GM21723 (cell line): ENCODE measurements at regions not wholly inside any gene's neighbourhood (a gene's known extent, or its start where the extent isn't known, plus 50 kb on each side); places are given as distances from the start of the nearest gene placed in this dataset.

Experiments used
- ATAC-seq: cut with Tn5 transposase; IDR thresholded peaks from one replicate; pipeline ENCODE4 v1.9.1; 2021; ENCODE audit warnings: mild to moderate bottlenecking, moderate library complexity; ENCODE audit not compliant: unreplicated experiment

DNA sequence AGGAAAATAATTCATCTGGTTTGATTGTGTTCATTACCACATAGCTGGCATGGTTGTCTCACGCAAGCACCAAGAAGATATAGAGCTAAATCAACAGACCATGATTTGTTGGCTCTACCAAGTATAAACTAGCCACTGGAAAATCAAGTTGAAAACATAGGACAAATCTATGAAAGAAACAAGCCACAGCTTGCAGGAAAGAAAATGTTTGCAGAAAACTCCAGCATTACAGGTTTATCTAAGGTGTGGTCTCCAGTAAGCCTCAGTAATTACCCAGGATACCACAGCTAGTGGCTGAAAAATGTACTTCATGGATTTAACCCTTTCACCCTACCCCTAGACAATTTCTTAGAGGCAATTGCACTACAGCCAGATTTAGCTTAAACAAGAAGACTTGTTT lies 340.6 kb downstream of the SOX2 start:
- no peak for ATAC-seq

DNA sequence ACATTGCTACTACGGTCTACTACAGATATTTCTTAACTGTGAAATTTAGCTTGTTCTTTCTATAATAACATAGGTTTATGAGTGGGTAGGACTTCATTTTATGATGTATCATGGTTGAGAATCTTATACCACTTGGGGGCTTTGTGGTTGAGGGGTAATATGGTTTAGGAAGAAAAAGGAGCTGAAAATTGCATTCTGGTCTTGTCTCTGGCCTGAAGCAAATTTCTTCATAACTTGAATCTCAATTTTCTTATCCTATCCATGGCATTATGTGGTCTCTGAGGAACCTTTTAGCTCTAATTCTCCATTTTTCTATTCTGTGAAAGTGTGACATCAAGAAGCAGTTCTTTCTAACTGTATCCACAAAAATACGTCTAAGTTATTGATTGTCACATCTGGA lies 341.0 kb downstream of the SOX2 start:
- ATAC-seq = no peak

DNA sequence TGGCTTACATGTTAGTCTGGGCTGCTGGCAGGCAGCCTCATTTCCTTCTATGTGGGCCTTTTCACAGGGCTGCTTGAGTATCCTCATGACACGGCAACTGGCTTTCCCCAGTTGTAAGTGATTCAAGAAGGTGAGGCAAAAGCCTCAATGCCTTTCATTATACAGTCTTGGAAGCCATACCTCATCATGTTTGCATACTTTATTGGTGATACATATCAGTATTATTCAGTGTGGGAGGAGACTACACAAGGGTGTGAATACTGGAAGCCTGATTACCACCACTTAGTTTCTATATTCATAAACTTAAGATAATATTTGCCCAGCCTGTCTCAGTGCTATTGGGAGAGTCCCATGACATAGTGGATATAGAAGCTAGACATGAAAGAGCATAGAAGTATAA lies 346.8 kb downstream of the SOX2 start:
- ATAC-seq = no peak

DNA sequence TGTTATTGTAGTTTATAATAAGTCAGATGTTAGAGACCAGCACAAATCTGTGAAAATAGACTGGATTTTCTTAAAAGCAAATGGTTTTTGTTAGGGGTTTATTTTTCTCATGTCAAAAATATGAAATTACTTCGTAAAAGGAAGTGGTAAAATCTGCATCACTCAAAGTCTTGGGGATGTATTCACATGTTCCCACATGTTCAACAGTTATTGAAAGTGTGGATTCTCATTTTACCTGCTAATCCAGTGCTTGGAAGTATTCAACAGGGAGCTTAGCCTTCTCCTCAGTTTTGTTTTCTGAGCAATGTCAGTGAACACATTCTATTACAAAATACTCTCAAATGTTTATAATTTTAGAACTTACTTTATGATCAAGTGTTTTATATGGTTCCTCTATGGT lies 352.0 kb downstream of the SOX2 start:
- no peak for ATAC-seq

DNA sequence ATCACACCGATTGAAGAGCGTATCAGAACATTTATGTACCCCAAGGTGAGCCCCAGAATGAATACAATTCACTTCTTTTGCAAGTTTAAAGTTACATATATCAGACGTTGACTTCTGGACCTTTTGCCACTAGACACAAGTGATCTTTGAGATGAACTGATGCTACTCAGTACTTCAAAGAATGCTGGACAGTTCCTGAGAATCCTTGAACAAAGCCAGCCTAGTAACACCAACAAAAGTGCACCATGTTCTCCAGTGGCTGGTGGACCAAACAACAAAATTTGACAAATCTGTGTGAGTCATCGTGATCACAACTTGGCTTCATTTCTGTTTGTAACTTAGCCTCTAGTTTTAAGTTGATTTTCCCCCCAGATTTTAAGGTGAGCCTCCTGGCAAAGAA lies 355.7 kb downstream of the SOX2 start:
- ATAC-seq = no peak

DNA sequence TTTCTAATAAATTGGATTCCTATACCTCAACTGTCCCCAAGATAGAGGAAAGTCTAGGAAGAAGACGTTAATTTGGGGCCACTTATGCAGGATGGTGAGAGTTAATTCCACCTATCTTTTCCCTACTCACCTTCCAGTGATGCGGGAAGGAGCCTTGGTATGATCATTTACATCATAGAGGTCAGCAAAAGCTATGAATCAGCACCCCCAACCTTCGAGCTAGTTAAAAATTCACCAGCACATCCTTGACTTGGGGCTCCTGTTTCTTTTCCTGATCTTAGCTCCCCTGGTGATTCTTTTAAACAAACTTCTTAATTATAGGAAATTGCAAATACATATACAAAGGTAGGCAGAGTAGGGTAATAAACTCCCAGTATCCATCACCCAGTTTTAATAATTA lies 366.6 kb downstream of the SOX2 start:
- ATAC-seq = no peak

DNA sequence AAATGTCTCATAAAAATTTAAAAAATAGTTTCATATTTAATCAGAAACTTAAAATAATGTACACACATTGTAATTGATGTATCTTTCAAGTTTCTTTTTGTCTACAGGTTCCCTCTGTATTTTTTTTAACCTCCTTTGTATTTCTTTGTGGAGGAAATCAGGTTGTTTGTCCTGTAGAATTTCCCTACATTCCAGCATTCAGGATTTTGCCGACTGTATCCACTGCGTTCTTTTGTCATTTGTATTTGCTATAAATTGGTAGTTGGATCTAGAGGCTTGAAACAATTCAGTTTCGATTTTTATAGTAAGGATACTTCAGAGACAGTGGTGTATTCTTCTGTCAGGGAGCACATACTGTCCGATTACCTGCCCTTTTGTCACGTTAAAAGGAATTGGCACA lies 367.2 kb downstream of the SOX2 start:
- ATAC-seq = no peak

DNA sequence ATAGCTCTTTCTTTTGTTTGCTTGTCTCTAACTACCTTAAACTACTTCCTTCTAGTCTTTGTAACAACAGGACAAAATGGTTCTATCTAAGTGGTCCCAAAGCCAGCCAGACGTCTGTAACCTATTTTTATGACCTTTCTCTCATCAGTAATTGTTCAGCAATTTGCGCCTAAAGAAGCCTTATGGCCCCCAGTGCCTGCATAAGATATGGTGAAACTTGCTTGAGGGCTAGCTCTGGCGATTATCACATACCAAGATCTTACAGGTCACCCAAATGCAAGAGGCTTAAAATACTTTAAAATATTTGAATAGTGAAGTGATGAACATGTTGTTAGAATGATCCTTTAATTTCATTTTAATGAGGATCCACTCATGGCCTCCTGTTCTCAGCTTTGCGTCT lies 369.4 kb downstream of the SOX2 start:
- no peak for ATAC-seq

DNA sequence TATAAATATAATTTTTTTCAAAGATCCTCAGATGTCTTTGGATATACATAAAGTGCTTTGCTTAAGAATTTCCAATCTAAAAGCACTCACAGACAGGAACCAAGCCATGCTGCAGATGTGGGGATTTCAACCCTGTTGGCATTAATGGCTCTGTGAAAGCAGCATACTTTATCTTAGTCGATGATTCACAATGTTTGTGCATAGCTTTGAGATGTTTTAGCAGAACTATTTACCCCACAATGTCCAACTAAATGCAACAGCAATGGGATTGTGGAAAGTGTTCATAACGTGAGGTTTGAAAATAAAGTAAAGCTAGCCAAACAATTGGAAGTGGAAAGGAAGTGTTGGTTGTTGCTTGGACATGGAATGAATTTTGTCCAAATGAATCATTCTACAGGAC lies 371.4 kb downstream of the SOX2 start:
- ATAC-seq = no peak

DNA sequence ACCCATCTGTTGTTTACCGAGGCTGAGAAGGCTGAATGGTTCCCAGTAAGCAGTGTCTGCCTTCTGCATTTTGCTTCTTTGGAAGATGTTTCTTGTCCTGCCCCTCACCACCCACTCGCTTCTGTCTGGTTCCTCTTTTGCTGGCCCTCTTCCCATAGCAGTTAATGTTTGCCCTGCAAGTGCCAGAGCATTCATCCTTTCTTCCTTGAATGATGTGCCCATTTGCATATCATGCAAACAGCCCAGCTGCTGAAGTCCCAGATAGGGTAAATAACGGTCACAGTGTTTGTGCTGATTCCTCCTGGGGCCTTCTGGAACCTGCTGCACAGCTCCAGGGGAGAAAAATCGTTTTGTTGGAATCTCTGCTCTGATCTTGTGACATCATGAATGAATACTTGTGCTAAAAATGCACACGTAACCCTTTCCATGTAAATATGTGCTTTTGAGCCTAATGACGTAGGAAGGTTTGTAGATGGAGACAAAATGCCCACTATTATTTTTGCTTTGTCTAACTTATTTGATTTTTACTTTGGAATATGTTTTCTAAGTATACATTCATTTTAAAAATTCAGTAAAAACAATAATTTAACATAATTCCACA lies 381.0 kb downstream of the SOX2 start:
- ATAC-seq = peak; percentile 59

DNA sequence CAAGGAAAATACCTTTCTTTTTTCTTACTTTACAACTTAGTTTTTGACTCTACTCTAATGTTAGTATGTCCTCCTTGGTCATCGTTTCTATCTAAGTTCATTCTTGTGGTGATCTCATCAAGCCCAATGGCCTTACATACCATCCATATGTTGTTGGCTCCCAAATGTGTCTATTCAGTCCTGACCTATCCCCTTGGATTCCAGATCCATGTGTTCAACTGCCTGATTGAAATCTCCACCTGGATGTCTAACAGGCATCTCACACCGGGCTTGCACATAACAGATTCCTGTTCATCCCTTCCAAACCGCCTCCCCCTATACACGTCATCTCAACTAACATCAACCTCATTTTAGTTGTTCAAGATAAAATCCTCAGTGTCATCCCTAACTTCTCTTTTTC lies 382.6 kb downstream of the SOX2 start:
- no peak for ATAC-seq

DNA sequence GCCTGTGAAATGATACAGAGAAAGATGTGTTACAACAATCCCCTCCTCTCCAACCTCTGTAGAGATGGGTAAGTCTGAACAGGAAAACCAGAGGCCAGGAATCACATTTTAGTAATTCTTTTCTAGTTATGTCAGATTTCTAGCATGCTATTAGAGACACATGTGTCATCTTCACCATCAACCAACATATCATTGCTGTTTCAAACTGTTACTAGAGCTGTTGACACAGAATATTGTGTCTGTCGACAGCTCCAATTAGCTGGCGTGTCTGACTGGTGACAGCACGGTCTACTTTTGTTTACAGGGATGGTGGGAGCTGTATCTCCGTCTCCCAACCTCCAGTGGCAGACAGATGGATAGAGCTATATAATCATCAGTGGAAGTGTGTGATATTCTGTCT lies 393.2 kb downstream of the SOX2 start:
- no peak for ATAC-seq

DNA sequence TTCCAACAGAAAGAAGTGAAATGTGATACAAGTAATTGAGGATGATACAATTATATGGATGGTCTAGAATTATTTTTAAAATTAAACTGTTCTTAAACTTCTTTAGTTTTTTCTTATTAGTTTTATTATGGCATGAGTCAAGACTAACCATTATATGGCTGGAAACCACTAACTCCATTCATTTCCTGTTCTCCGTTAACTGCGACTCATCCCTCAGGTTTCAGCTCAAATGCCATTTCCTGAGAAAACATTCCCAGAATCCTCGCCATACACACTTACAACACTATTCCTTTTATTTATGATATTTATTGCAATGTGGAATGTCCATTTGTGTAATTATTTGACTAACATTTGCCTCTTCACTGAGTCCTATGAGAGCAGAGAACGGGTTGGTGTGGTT lies 394.1 kb downstream of the SOX2 start:
- ATAC-seq = no peak

DNA sequence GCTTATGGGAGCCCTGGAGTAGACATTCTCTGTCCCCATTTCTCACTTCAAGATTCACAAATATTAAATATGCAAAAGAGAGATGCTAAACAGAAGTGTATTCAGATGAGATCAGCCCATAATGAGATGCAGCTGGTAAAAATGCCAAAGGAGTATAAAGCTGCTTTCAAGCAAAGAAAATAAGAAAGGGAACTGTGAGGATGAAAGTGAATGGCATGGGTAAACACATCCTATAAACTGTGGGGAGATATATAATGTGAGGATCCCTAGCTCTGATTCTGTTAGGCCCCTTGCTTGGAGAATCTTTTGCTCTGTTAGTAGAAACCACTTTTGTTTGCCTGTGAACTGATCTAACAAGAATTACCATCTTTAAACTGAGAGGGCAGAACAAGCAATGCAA lies 396.6 kb downstream of the SOX2 start:
- no peak for ATAC-seq

DNA sequence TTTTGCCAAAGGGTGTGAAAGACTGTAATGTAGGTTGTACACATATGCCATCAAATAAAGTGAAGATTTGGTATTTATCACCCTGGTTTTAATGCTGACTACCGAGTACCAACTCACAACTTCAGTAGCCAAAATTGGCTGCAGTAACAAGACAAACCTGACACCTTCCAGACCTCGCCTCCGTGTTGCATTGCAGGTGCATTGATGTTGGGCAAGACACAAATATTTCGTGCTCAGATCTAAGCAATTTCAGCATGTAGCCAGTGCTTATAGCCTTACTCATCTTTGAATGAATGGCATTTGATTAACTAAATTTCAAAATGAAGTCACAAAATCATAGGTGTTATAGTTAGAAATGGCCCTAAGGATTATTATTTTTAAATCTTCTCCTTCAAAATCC lies 400.2 kb downstream of the SOX2 start:
- no peak for ATAC-seq

DNA sequence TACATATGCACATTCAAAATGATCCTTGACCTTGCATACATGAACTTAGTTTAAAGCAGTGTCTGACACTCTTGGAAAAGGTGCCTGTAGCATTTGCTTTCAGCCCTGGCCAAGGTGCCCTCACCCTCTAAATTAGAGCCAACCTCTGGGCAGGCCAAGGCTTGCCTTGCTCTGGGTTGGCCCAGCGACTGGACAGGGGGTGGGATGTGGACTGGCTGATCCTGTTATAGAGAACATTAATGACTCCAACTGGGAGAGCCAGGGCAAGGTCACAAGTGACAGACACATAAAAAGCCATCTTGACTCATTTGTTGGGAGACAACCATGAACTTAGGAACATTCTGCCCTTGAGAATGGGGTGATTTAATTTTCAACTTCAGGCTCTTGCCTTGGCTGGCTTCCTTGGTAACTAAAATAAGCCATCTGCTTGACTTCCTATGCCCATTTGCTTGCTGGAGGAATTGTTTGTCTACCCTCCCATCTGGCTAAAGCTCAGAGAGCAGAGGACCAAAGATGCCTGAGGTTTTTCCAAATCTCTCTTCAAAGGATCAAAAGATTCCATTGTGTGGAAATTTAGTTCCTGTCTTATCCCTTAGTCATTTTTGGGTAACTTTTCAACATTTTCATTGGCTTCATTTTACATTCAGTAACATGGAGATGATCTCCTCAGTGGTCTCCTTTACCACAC lies 403.7 kb downstream of the SOX2 start:
- no peak for ATAC-seq

DNA sequence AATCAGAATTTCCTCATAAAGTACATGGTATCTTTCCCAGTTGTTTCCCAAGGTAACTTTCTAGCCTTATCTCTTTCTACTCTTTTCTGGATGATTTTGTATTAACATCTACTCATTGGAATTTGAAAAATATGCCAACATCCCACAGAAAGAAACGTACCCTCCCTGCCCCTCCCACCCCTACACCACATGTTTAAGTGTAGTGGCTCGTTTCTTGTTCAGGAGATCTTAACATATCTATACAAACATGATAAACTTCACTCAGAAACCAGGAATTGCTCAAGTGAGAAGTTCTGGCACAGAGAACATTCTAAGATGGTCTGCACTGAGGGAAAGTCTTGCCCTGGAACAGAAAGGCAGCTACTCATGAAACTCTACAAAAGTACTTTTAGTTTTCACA lies 404.7 kb downstream of the SOX2 start:
- no peak for ATAC-seq

DNA sequence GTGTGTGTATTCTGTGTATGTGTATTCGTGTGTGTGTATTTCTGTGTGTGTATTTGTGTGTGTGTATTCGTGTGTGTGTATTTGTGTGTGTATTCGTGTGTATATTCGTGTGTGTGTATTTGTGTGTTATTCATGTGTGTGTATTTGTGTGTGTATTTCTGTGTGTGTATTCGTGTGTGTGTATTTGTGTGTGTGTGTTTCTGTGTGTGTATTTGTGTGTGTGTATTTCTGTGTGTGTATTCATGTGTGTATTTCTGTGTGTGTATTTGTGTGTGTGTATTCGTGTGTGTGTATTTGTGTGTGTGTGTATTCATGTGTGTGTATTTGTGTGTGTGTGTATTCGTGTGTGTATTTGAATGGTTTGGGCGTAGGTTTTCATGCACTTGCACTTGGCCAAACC lies 405.4 kb downstream of the SOX2 start:
- ATAC-seq = no peak

DNA sequence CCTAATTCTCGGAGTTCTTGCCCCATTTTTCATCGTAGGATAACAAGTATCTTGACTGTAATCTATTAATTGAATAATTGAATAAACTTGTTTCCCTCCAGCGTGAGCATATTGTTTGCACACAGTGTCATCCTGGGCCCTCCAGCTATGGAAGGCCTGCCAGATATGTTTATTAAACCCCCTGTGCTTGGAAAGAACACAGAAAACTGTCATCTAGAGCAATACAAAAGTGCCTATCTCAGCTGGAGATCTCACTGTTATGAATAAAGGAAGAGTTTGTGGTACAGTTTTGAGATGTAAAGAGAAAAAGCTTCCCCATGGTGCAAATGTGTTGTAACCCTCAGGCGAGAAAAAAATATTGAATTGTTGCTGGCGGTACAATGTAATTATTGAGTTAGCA lies 405.9 kb downstream of the SOX2 start:
- ATAC-seq = no peak

DNA sequence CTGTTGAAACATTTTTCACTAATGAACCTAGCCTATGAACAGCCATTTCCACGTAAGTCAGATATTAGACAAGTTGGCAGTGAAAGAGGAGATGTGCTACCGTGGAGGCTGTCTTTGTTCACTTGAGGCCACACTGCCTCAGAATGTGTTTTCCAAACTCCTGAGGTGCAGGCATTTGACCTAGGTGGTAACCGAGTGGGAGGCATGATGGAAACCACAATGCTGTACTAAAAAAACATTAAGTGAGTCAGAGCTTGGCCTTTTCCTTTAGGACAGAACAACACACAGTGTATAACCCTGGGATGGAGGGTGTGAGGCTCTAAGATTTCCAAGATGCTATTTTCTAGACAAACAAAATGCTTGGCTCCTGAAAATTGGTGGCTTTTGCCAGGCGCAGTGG lies 406.3 kb downstream of the SOX2 start:
- no peak for ATAC-seq

DNA sequence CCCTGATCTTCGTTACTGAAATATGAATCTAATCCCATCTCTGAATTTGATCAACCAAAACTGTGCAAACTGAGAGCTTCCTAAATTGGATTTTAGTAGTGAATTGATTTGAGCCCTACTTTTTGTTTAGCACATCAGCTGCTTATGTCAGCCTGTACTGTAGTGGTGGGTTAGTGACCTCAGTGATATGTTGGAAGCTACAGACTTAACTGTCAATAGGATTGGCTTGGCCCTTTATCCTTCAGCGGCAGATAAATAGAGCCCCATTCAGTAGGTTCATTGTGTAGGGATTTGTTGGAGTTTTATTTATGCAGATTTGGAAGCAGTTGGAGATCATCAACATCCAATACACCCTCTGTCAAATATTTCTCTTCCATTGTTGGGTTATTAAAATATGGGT lies 409.7 kb downstream of the SOX2 start:
- ATAC-seq = no peak

DNA sequence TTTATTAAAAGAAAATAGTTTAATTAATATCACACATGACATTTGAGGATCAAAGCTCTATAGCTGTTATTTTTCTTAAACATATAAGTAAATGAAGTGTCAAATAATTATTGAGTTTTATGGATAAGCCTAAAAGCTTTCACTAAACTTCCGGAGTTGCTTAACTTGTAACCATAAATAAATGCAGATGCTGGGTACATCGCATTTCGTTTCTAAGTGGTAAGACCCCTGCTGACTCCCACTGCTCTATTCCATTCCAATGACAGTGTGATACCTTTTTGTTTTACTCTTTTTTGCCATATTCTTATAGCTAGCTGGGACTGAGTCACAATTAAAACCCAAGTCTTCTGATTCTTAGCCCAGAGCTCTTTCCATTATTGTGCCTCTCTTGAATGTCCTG lies 411.1 kb downstream of the SOX2 start:
- no peak for ATAC-seq

DNA sequence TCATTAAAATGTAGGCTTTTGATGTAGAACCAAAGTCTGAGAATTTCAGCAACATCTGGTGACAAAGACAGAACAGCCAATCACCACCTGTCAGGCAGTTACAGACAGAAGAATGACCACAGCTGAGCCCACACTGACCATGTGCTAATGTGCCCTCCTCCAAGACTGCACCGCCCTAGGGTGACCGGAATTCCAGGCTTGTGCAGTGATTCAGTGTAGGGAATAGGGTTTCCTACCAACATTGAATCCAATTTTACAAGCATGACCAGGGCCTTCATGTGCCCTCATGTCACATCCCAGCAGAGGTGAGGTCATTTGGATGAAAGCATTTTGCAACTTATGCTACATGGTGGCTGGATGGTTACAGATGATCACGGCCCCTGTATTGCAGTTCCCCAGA lies 412.5 kb downstream of the SOX2 start:
- no peak for ATAC-seq
